ENCODE measurements at regions not wholly inside any gene's neighbourhood (a gene's known extent, or its start where the extent isn't known, plus 50 kb on each side); places are given as distances from the start of the nearest gene placed in this dataset.

DNA sequence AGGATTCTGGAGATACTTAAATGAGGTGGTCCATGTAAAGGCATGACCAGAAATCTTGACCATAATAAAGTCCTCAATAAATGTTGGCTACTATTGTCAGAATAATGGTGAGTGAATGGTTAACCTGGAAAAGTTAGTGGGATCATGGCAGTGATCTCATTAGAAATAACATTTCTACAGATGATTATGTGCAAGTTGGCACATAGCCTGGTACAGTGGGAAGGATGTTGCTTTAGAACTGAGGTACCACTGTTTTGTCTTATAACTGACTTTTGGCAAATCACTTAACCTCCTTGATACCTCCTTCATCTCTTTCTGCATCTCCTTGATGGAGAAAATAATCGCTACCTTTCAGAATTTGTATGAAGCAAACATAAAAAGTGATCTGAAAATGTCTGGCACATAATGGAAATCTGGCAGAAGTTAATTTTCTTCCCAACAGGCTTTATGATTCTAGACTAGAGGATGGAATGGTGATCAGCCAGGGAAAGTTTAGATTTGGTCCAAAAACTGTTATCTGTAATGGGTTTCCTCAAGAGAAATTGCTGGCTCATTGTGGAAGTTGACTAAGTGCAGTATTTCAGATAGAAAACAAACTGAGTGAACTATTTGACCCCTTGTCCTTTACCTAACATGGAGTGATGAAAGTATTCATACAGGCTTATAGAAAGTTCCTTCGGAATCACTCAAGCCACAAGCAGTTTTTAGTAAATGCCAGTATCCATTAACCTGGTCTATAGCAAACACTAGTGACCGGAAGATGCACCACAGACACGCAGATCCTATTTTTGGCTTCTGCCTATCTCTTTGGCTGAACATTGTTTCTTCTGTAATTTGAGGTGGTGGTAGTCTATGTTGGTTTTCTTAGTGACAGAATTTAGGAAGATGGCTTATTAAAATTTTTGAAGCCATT, 449.6 kb upstream of the TGFBR2 start:
- TF ChIP-seq CTCF (conservative IDR thresholded peaks at IDR 0.05 in 1 of 2, IDR thresholded peaks at IDR 0.05 in 1 of 2; ENCODE audit: low read depth in 1 of 2, low read length in 2 of 2) (no peak), EZH2 (IDR thresholded peaks at IDR 0.05; ENCODE audit: low read length, missing control alignments) (no peak)

Measured in fibroblast of lung (primary cell).